Memory B cell (primary cell): ENCODE measurements at regions not wholly inside any gene's neighbourhood (a gene's known extent, or its start where the extent isn't known, plus 50 kb on each side); places are given as distances from the start of the nearest gene placed in this dataset.

Experiments
- ATAC-seq: fragments of 150-1000 bp; cut with Tn5 transposase; 2 replicates; pipeline ENCODE4 v1.10.0; 2021; ENCODE audit warnings: low read depth, mild to moderate bottlenecking, moderate library complexity
- DNase-seq, 2 donors: peaks; one replicate each; pipeline ENCODE4 v3.0.0; 2022; ENCODE audit warnings: low spot score in 2 of 2
- H3K27ac Mint-ChIP-seq: one replicate; pipeline ENCODE4 v1.8.0; 2022; ENCODE audit warnings: mild to moderate bottlenecking, moderate library complexity, mixed read lengths
- H3K27me3 Mint-ChIP-seq: one replicate; pipeline ENCODE4 v1.8.0; 2022; ENCODE audit warnings: mixed read lengths
- H3K36me3 Mint-ChIP-seq: one replicate; pipeline ENCODE4 v1.8.0; 2022; ENCODE audit warnings: mild to moderate bottlenecking, mixed read lengths
- H3K4me1 Mint-ChIP-seq: one replicate; pipeline ENCODE4 v1.8.0; 2022; ENCODE audit warnings: mixed read lengths
- H3K4me3 Mint-ChIP-seq: one replicate; pipeline ENCODE4 v1.8.0; 2022; ENCODE audit warnings: mild to moderate bottlenecking, moderate library complexity, mixed read lengths
- H3K9me3 Mint-ChIP-seq: one replicate; pipeline ENCODE4 v1.8.0; 2022; ENCODE audit warnings: mixed read lengths

- Mint-ChIP-seq H3K36me3 (no peaks in the 10 kb centered on the region), H3K9me3 (peaks cover 4% of the 10 kb centered on the region), H3K27ac (no peak overlapping the region), H3K4me3 (no peak overlapping the region), H3K27me3 (peaks cover 1% of the 10 kb centered on the region), H3K4me1 (no peaks in the 10 kb centered on the region)
- ATAC-seq (no peak), DNase-seq (no peak)
Observed at GRCh38 chr10:131676800-131677421, 223.9 kb upstream of the PPP2R2D start.

GRCh38 chr10:131677671-131678070 lies 223.1 kb upstream of the PPP2R2D start:
- H3K27me3 Mint-ChIP-seq = peaks cover 1% of the 10 kb centered on the region
- no peak for DNase-seq
- H3K27ac Mint-ChIP-seq = no peak overlapping the region
- no peaks in the 10 kb centered on the region for H3K4me1 Mint-ChIP-seq
- no peak for ATAC-seq
- H3K4me3 Mint-ChIP-seq = no peak overlapping the region
- no peaks in the 10 kb centered on the region for H3K36me3 Mint-ChIP-seq
- H3K9me3 Mint-ChIP-seq = no peaks in the 10 kb centered on the region

- ATAC-seq = no peak
- no peak for DNase-seq
- Mint-ChIP-seq H3K36me3 (no peaks in the 10 kb centered on the region), H3K27me3 (peaks cover 1% of the 10 kb centered on the region), H3K4me1 (no peaks in the 10 kb centered on the region), H3K9me3 (no peaks in the 10 kb centered on the region), H3K27ac (no peak overlapping the region), H3K4me3 (no peak overlapping the region)
Observed at GRCh38 chr10:131678171-131678570, 222.6 kb upstream of the PPP2R2D start.

GRCh38 chr10:131678613-131679012 lies 222.2 kb upstream of the PPP2R2D start:
- no peaks in the 10 kb centered on the region for H3K4me1 Mint-ChIP-seq
- no peak overlapping the region for H3K27ac Mint-ChIP-seq
- no peak overlapping the region for H3K4me3 Mint-ChIP-seq
- DNase-seq = no peak
- ATAC-seq = no peak
- H3K36me3 Mint-ChIP-seq = no peaks in the 10 kb centered on the region
- peaks cover 1% of the 10 kb centered on the region for H3K27me3 Mint-ChIP-seq
- H3K9me3 Mint-ChIP-seq = no peaks in the 10 kb centered on the region

- Mint-ChIP-seq H3K27me3 (peaks cover 1% of the 10 kb centered on the region), H3K27ac (no peak overlapping the region), H3K9me3 (no peaks in the 10 kb centered on the region), H3K4me1 (no peaks in the 10 kb centered on the region), H3K36me3 (no peaks in the 10 kb centered on the region), H3K4me3 (no peak overlapping the region)
- DNase-seq (no peak), ATAC-seq (no peak)
Observed at GRCh38 chr10:131679926-131680325, 220.9 kb upstream of the PPP2R2D start.

- Mint-ChIP-seq H3K9me3 (no peaks in the 10 kb centered on the region), H3K27ac (no peak overlapping the region), H3K27me3 (peaks cover 1% of the 10 kb centered on the region), H3K4me3 (no peak overlapping the region), H3K4me1 (no peaks in the 10 kb centered on the region), H3K36me3 (no peaks in the 10 kb centered on the region)
- DNase-seq (no peak), ATAC-seq (no peak)
Observed at GRCh38 chr10:131681122-131681521, 219.7 kb upstream of the PPP2R2D start.

- H3K4me3 Mint-ChIP-seq = no peak overlapping the region
- no peaks in the 10 kb centered on the region for H3K9me3 Mint-ChIP-seq
- DNase-seq (no peak), ATAC-seq (no peak)
- no peak overlapping the region for H3K27ac Mint-ChIP-seq
- H3K36me3 Mint-ChIP-seq = no peaks in the 10 kb centered on the region
- H3K27me3 Mint-ChIP-seq = peaks cover 1% of the 10 kb centered on the region
- H3K4me1 Mint-ChIP-seq = no peaks in the 10 kb centered on the region
Observed at GRCh38 chr10:131681656-131682055, 219.2 kb upstream of the PPP2R2D start.

GRCh38 chr10:131682271-131682962 lies 218.4 kb upstream of the PPP2R2D start:
- Mint-ChIP-seq H3K4me3 (no peak overlapping the region), H3K4me1 (no peaks in the 10 kb centered on the region), H3K9me3 (no peaks in the 10 kb centered on the region), H3K27ac (no peak overlapping the region), H3K36me3 (no peaks in the 10 kb centered on the region), H3K27me3 (peaks cover 1% of the 10 kb centered on the region)
- ATAC-seq (no peak), DNase-seq (no peak)

GRCh38 chr10:131683281-131683861 lies 217.4 kb upstream of the PPP2R2D start:
- ATAC-seq = no peak
- Mint-ChIP-seq H3K36me3 (no peaks in the 10 kb centered on the region), H3K27me3 (peaks cover 1% of the 10 kb centered on the region), H3K27ac (no peak overlapping the region), H3K4me1 (no peaks in the 10 kb centered on the region), H3K4me3 (no peak overlapping the region), H3K9me3 (no peaks in the 10 kb centered on the region)
- no peak for DNase-seq

- H3K36me3 Mint-ChIP-seq = no peaks in the 10 kb centered on the region
Observed at GRCh38 chr10:131683941-131684340, 216.9 kb upstream of the PPP2R2D start.

GRCh38 chr10:131685007-131685406 lies 215.8 kb upstream of the PPP2R2D start:
- Mint-ChIP-seq H3K4me3 (no peak overlapping the region), H3K27me3 (no peaks in the 10 kb centered on the region), H3K27ac (no peak overlapping the region), H3K36me3 (no peaks in the 10 kb centered on the region), H3K9me3 (no peaks in the 10 kb centered on the region), H3K4me1 (no peaks in the 10 kb centered on the region)
- DNase-seq = no peak
- ATAC-seq = no peak

More at GRCh38 chr10:131683941-131684340, 216.9 kb upstream of the PPP2R2D start:
- Mint-ChIP-seq H3K4me3 (no peak overlapping the region), H3K4me1 (no peaks in the 10 kb centered on the region), H3K27ac (no peak overlapping the region), H3K9me3 (no peaks in the 10 kb centered on the region), H3K27me3 (peaks cover 1% of the 10 kb centered on the region)
- no peak for DNase-seq
- ATAC-seq = no peak

- Mint-ChIP-seq H3K27ac (no peak overlapping the region), H3K4me3 (no peak overlapping the region)
- no peak for ATAC-seq
Observed at GRCh38 chr10:131685576-131685975, 215.2 kb upstream of the PPP2R2D start.

GRCh38 chr10:131686781-131687420 lies 213.9 kb upstream of the PPP2R2D start:
- no peak for ATAC-seq
- Mint-ChIP-seq H3K36me3 (no peaks in the 10 kb centered on the region), H3K27me3 (peaks cover 4% of the 10 kb centered on the region), H3K4me3 (no peak overlapping the region), H3K27ac (no peak overlapping the region), H3K4me1 (peaks cover 3% of the 10 kb centered on the region), H3K9me3 (peaks cover 3% of the 10 kb centered on the region)
- DNase-seq = no peak

More at GRCh38 chr10:131685576-131685975, 215.2 kb upstream of the PPP2R2D start:
- H3K9me3 Mint-ChIP-seq = peaks cover 3% of the 10 kb centered on the region
- no peak for DNase-seq
- no peaks in the 10 kb centered on the region for H3K36me3 Mint-ChIP-seq
- peaks cover 3% of the 10 kb centered on the region for H3K27me3 Mint-ChIP-seq
- H3K4me1 Mint-ChIP-seq = peaks cover 3% of the 10 kb centered on the region

- DNase-seq = no peak
- Mint-ChIP-seq H3K36me3 (no peaks in the 10 kb centered on the region), H3K9me3 (peaks cover 3% of the 10 kb centered on the region), H3K4me3 (no peak overlapping the region), H3K27me3 (peaks cover 4% of the 10 kb centered on the region), H3K4me1 (peaks cover 3% of the 10 kb centered on the region), H3K27ac (no peak overlapping the region)
- ATAC-seq = no peak
Observed at GRCh38 chr10:131688304-131688703, 212.5 kb upstream of the PPP2R2D start.
